ENCODE measurements at regions not wholly inside any gene's neighbourhood (a gene's known extent, or its start where the extent isn't known, plus 50 kb on each side); places are given as distances from the start of the nearest gene placed in this dataset.
A peak's percentile ranks its signal among the peaks of the same experiment; 100 is the strongest.

DNA sequence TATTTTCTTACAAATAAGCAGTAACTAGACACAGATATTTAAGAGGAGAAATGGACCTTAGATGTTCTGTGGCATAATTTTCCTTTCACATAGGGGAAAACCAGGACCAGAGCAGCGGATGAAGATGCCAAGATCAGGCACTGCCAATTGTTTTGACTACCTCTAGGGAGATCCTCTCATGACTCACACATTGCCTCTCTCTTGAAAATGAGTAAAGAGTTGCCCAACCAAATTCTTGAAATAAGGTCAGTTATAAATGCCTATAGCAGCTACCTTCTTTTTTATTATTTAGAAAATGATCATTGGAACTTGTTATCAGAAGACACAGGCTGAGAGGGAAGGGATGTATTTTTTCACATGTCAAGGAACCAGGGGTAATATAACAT is 263.4 kb upstream of the PLEKHG7 start (continued):
- TF ChIP-seq REST (IDR thresholded peaks at IDR 0.05) (no peak), POLR2A (IDR thresholded peaks at IDR 0.05; ENCODE audit: low read length) (no peak), NR3C1 (IDR thresholded peaks at IDR 0.05) (no peak)
- TF ChIP-seq, protein P1, sequence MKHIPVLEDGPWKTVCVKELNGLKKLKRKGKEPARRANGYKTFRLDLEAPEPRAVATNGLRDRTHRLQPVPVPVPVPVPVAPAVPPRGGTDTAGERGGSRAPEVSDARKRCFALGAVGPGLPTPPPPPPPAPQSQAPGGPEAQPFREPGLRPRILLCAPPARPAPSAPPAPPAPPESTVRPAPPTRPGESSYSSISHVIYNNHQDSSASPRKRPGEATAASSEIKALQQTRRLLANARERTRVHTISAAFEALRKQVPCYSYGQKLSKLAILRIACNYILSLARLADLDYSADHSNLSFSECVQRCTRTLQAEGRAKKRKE (CRISPR knock-in tag; IDR thresholded peaks at IDR 0.05; ENCODE audit: low read depth) = no peak

GRCh38 chr12:92438641-92439419 is 264.0 kb upstream of the PLEKHG7 start:
- Histone ChIP-seq H3K9me3 (no peaks in the 10 kb centered on the region), H3K4me1 (peaks cover 26% of the 10 kb centered on the region), H3K27ac (peak overlapping the region; percentile 57 to 81), H3K4me2 (peak overlapping the region; percentile 54), H3K4me3 (no peak overlapping the region)
- WGBS (ENCODE audit: missing lambda C conversion rate) = 65% methylated on average over 4 of the region's 4 CpGs
- TF ChIP-seq JUN (IDR thresholded peaks at IDR 0.05) (0 out of 5 replicates have a peak, but pooled peaks of 1 of the 2 experiments have one; percentile 44), FOSL2 (IDR thresholded peaks at IDR 0.05) (no peak), FOSL2 (CRISPR knock-in tag; IDR thresholded peaks at IDR 0.05) (no peak)
- ChIA-PET CTCF (interaction anchor here (0.8 kb wide), 1 partner anchor 293 kb away, joined by 3 read pairs; the partner anchor contains the start of gene BTG1), POLR2A (interaction anchor here (1.8 kb wide), 1 partner anchor 293 kb away, joined by 21 read pairs; the partner anchor contains the start of gene BTG1)
- DNase-seq (ENCODE audit: low read depth in 1 of 2, low spot score in 1 of 2) = no peak
- no peak for FAIRE-seq
- peak; percentile 21 to 55; a peak in 3 of 6 replicates for ATAC-seq

DNA sequence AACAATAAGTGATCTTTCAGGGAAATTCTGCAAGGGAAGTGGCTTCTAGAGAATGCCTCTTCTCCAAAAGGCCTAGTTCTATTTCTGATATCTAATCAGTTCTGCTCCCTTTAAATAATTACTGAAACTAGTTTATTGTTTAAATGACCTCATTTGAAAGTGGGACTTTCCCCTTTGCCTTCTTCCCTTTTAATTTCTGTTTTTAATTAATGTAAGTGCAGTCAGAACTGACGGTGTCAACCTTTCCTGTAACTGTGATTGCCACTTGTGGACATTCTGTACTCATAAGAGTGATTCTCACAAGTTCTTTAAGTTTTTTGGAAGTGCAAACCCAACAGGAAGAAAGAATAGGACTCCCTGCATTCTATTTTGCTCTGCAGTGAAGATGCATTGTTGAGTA is 265.3 kb upstream of the PLEKHG7 start:
- TF ChIP-seq KDM5A (IDR thresholded peaks at IDR 0.05) = no peak
- no peak for TF ChIP-seq ZNF302 (CRISPR knock-in tag; IDR thresholded peaks at IDR 0.05)
- no peak for TF ChIP-seq RARB (CRISPR knock-in tag; IDR thresholded peaks at IDR 0.05)
- TF ChIP-seq FOSL2 (IDR thresholded peaks at IDR 0.05) = no peak
- no peak for TF ChIP-seq FOSL2 (CRISPR knock-in tag; IDR thresholded peaks at IDR 0.05)
- TF ChIP-seq CHD4 (IDR thresholded peaks at IDR 0.05; ENCODE audit: borderline replicate concordance) = no peak
- no peak for TF ChIP-seq ELK1 (IDR thresholded peaks at IDR 0.05; ENCODE audit: low read depth, low read length)
- no peak for TF ChIP-seq NPAS2 (CRISPR knock-in tag; IDR thresholded peaks at IDR 0.05; ENCODE audit: borderline replicate concordance)
- no peak for TF ChIP-seq FOSB (CRISPR knock-in tag; IDR thresholded peaks at IDR 0.05)
- TF ChIP-seq MAZ (IDR thresholded peaks at IDR 0.05; ENCODE audit: borderline replicate concordance, low read depth, low read length) = no peak
- TF ChIP-seq TP53 (CRISPR knock-in tag; IDR thresholded peaks at IDR 0.05) = no peak
- TF ChIP-seq ESRRA (IDR thresholded peaks at IDR 0.05; ENCODE audit: borderline replicate concordance, low read length) = no peak
- no peak for TF ChIP-seq HOXA7 (CRISPR knock-in tag; IDR thresholded peaks at IDR 0.05)
- Histone ChIP-seq H3K4me1 (peaks cover 23% of the 10 kb centered on the region), H3K27ac (peak overlapping the region in 1 of 2 experiments; percentile 81; a peak in 1 of 6 replicates), H3K9me3 (no peaks in the 10 kb centered on the region), H3K4me3 (no peak overlapping the region), H3K4me2 (no peak overlapping the region)
- no peak for ATAC-seq
- POLR2A ChIA-PET = no interaction called here
- no peak for FAIRE-seq
- WGBS (ENCODE audit: missing lambda C conversion rate) = 90% methylated on average over 1 of the region's 1 CpG
- CTCF ChIA-PET = no interaction called here
- no peak for DNase-seq (ENCODE audit: low read depth in 1 of 2, low spot score in 1 of 2)

Measured in A549 (cell line).